ENCODE measurements at regions not wholly inside any gene's neighbourhood (a gene's known extent, or its start where the extent isn't known, plus 50 kb on each side); places are given as distances from the start of the nearest gene placed in this dataset.

GRCh38 chr1:200240656-200241055 lies 169.2 kb downstream of the ZNF281 start:
- peaks cover 2% of the 10 kb centered on the region for H3K36me3 Mint-ChIP-seq (ENCODE audit: low read depth)
- H3K4me1 Mint-ChIP-seq (ENCODE audit: low read depth) = peaks cover 10% of the 10 kb centered on the region
- no peak overlapping the region for H3K27ac Mint-ChIP-seq
- no peak overlapping the region for H3K4me3 Mint-ChIP-seq
- H3K27me3 Mint-ChIP-seq (ENCODE audit: low read depth) = peaks cover 52% of the 10 kb centered on the region
- no peaks in the 10 kb centered on the region for H3K9me3 Mint-ChIP-seq

GRCh38 chr1:200238311-200238710 lies 171.5 kb downstream of the ZNF281 start:
- Mint-ChIP-seq H3K9me3 (no peaks in the 10 kb centered on the region), H3K36me3 (ENCODE audit: low read depth) (peaks cover 2% of the 10 kb centered on the region), H3K27me3 (ENCODE audit: low read depth) (peaks cover 50% of the 10 kb centered on the region), H3K27ac (no peak overlapping the region), H3K4me3 (no peak overlapping the region), H3K4me1 (ENCODE audit: low read depth) (peaks cover 10% of the 10 kb centered on the region)

- Mint-ChIP-seq H3K27ac (no peak overlapping the region), H3K36me3 (ENCODE audit: low read depth) (peaks cover 2% of the 10 kb centered on the region), H3K27me3 (ENCODE audit: low read depth) (peaks cover 45% of the 10 kb centered on the region)
These were observed 172.8 kb downstream of the ZNF281 start for GRCh38 chr1:200237066-200237465.

GRCh38 chr1:200234938-200235337 lies 174.9 kb downstream of the ZNF281 start:
- no peaks in the 10 kb centered on the region for H3K4me1 Mint-ChIP-seq (ENCODE audit: low read depth)

More at GRCh38 chr1:200237066-200237465, 172.8 kb downstream of the ZNF281 start:
- peaks cover 10% of the 10 kb centered on the region for H3K4me1 Mint-ChIP-seq (ENCODE audit: low read depth)
- no peaks in the 10 kb centered on the region for H3K9me3 Mint-ChIP-seq
- no peak overlapping the region for H3K4me3 Mint-ChIP-seq

GRCh38 chr1:200233393-200233792 lies 176.4 kb downstream of the ZNF281 start:
- Mint-ChIP-seq H3K4me1 (ENCODE audit: low read depth) (no peaks in the 10 kb centered on the region), H3K27me3 (ENCODE audit: low read depth) (peaks cover 32% of the 10 kb centered on the region), H3K9me3 (no peaks in the 10 kb centered on the region), H3K4me3 (no peak overlapping the region), H3K36me3 (ENCODE audit: low read depth) (peaks cover 2% of the 10 kb centered on the region), H3K27ac (no peak overlapping the region)

More at GRCh38 chr1:200234938-200235337, 174.9 kb downstream of the ZNF281 start:
- H3K4me3 Mint-ChIP-seq = no peak overlapping the region
- no peaks in the 10 kb centered on the region for H3K9me3 Mint-ChIP-seq
- H3K27ac Mint-ChIP-seq = no peak overlapping the region
- peaks cover 2% of the 10 kb centered on the region for H3K36me3 Mint-ChIP-seq (ENCODE audit: low read depth)
- peaks cover 33% of the 10 kb centered on the region for H3K27me3 Mint-ChIP-seq (ENCODE audit: low read depth)

- peaks cover 2% of the 10 kb centered on the region for H3K36me3 Mint-ChIP-seq (ENCODE audit: low read depth)
- peaks cover 33% of the 10 kb centered on the region for H3K27me3 Mint-ChIP-seq (ENCODE audit: low read depth)
- no peaks in the 10 kb centered on the region for H3K9me3 Mint-ChIP-seq
- H3K4me3 Mint-ChIP-seq = no peak overlapping the region
- no peak overlapping the region for H3K27ac Mint-ChIP-seq
- peaks cover 8% of the 10 kb centered on the region for H3K4me1 Mint-ChIP-seq (ENCODE audit: low read depth)
These were observed 178.0 kb downstream of the ZNF281 start for GRCh38 chr1:200231787-200232231.

GRCh38 chr1:200230671-200231070 lies 179.2 kb downstream of the ZNF281 start:
- Mint-ChIP-seq H3K27ac (no peak overlapping the region), H3K36me3 (ENCODE audit: low read depth) (no peaks in the 10 kb centered on the region), H3K4me3 (no peak overlapping the region), H3K4me1 (ENCODE audit: low read depth) (peaks cover 18% of the 10 kb centered on the region), H3K27me3 (ENCODE audit: low read depth) (peaks cover 27% of the 10 kb centered on the region), H3K9me3 (no peaks in the 10 kb centered on the region)

- H3K27ac Mint-ChIP-seq = no peak overlapping the region
- H3K9me3 Mint-ChIP-seq = no peaks in the 10 kb centered on the region
- peaks cover 3% of the 10 kb centered on the region for H3K36me3 Mint-ChIP-seq (ENCODE audit: low read depth)
- H3K27me3 Mint-ChIP-seq (ENCODE audit: low read depth) = peaks cover 17% of the 10 kb centered on the region
- H3K4me1 Mint-ChIP-seq (ENCODE audit: low read depth) = peaks cover 27% of the 10 kb centered on the region
- no peak overlapping the region for H3K4me3 Mint-ChIP-seq
These were observed 181.3 kb downstream of the ZNF281 start for GRCh38 chr1:200228486-200228885.

- no peaks in the 10 kb centered on the region for H3K9me3 Mint-ChIP-seq
- H3K4me3 Mint-ChIP-seq = no peak overlapping the region
- no peak overlapping the region for H3K27ac Mint-ChIP-seq
- peaks cover 16% of the 10 kb centered on the region for H3K27me3 Mint-ChIP-seq (ENCODE audit: low read depth)
- H3K36me3 Mint-ChIP-seq (ENCODE audit: low read depth) = peaks cover 3% of the 10 kb centered on the region
- peaks cover 27% of the 10 kb centered on the region for H3K4me1 Mint-ChIP-seq (ENCODE audit: low read depth)
These were observed 181.8 kb downstream of the ZNF281 start for GRCh38 chr1:200228081-200228480.
